Mucosa of rectum (tissue), 2 donors: ENCODE measurements at regions not wholly inside any gene's neighbourhood (a gene's known extent, or its start where the extent isn't known, plus 50 kb on each side); places are given as distances from the start of the nearest gene placed in this dataset.

Experiments
- H3K27ac ChIP-seq, 2 donors: one replicate each; pipeline ENCODE4 v1.7.0; 2013; ENCODE audit warnings: inconsistent platforms in 2 of 2, low read depth in 2 of 2, low read length in 2 of 2
- H3K27me3 ChIP-seq, 2 donors: one replicate each; pipeline ENCODE4 v1.7.0; 2013; ENCODE audit warnings: low read length in 2 of 2; ENCODE audit not compliant: control insufficient read depth in 2 of 2, insufficient read depth in 2 of 2
- H3K36me3 ChIP-seq, 2 donors: one replicate each; pipeline ENCODE4 v1.7.0; 2013; ENCODE audit warnings: low read length in 2 of 2; ENCODE audit not compliant: control insufficient read depth in 2 of 2, insufficient read depth in 2 of 2
- H3K4me1 ChIP-seq, 2 donors: one replicate each; pipeline ENCODE4 v1.7.0; 2013; ENCODE audit warnings: low read length in 2 of 2, mild to moderate bottlenecking in 1 of 2; ENCODE audit not compliant: control insufficient read depth in 2 of 2, insufficient read depth in 2 of 2
- H3K4me3 ChIP-seq, 2 donors: one replicate each; pipeline ENCODE4 v1.7.0; 2013; ENCODE audit warnings: low read length in 2 of 2
- H3K9ac ChIP-seq, 2 donors: one replicate each; pipeline ENCODE4 v1.7.0; 2013; ENCODE audit warnings: low read length in 2 of 2, low read depth in 1 of 2, mild to moderate bottlenecking in 1 of 2
- H3K9me3 ChIP-seq, 2 donors: one replicate each; pipeline ENCODE4 v1.7.0; 2013; ENCODE audit warnings: low read length in 2 of 2; ENCODE audit not compliant: control insufficient read depth in 2 of 2
- donor health status: healthy.
- donor health status: Normal muscosa, but diverticular disease.

DNA sequence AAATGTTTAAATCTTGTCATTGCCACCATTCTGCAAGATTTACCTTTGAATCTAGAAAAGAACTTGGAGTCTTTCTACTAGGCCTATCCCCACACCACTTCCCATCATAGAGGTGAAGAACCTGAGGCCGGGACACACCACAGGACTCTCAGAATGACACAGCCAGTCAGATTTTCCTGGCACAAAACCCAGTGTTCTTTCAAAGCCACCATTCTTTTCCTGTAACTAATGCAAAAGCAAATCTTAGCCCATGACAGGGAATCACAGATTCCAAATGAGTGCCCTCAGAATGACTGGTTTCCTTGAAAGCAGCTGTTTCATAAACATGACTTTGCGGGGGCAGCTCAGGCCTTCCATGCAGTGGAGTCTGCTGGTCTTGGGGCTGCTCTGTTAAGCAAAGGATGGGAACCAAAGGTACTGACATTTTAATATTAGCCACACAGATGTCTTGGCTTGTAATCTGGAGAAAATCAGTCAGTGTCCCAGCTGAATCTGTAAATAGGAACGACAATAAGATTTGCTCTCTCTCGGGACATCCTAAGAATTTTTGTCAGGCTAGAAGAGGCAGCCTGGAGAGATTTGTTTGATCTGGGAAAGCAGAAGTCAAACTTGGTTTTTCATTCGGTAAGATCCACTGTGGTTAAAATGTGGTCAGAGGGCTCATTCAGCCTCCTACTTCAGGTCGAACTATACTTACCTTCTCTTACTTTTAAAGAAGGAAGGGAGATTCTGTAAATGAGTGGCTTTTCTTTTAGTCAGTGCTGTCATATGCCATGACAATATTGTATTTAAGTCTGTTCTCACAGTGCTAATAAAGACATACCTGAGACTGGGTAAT lies 115.1 kb downstream of the PALM2AKAP2 start:
- H3K9ac ChIP-seq, result no peak overlapping the region
- H3K27me3 ChIP-seq, result no peaks in the 10 kb centered on the region
- H3K4me3 ChIP-seq, result no peak overlapping the region
- no peaks in the 10 kb centered on the region for H3K4me1 ChIP-seq
- no peak overlapping the region for H3K27ac ChIP-seq
- H3K9me3 ChIP-seq, result no peaks in the 10 kb centered on the region
- H3K36me3 ChIP-seq, result no peaks in the 10 kb centered on the region

DNA sequence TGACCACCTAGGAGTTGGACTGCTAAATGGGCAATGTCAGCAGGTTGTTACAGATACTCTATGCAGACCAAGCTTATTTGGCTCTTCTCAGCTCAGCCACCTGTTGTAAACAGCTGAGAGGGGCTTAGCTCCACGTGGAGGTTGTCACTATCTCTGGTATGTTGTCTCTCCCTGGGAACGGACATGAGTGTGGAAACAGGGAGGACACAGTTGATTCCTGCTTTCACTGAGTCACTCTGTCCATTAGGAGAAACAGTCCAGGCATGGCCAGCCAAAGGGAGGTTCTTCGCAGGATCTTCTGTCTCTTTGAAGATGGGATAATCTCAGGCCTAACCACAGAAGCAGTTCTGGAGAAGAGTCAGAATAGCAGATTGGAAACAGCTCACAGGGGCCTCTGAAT lies 121.2 kb downstream of the PALM2AKAP2 start:
- H3K27me3 ChIP-seq, result no peaks in the 10 kb centered on the region

DNA sequence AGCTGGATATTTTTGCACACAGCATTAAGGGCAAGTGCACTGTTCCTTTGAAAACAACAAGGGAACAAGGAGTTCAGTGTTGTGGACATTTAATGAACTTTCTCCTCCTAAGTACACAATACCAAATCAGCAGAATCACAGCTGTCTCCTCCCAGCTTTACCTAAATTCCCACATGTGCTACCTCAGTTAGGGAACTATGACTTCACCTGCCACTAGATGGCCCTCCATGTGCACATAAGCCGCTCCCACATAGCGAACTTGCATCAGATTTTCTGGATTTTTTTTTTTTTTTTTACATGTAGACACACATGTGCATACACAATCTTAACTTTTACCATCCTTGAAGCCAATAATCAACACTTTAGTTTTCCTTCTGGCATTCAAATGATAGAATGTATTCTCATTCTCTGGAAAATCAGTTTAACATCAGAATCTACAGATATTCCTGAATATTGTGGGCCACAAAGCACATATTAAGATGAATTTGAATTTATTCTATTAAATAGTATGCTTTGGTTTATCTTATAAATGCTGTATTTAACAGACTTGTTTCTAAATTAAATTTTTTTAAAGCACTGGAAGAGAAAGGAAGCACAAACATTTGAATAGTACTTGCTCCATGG lies 123.6 kb downstream of the PALM2AKAP2 start:
- no peaks in the 10 kb centered on the region for H3K27me3 ChIP-seq
- no peak overlapping the region for H3K4me3 ChIP-seq
- H3K9ac ChIP-seq, result no peak overlapping the region
- H3K4me1 ChIP-seq, result peaks cover 17 to 22% of the 10 kb centered on the region in 2 donors
- no peaks in the 10 kb centered on the region for H3K36me3 ChIP-seq
- H3K27ac ChIP-seq, result no peak overlapping the region
- no peaks in the 10 kb centered on the region for H3K9me3 ChIP-seq

More for the DNA sequence above, 121.2 kb downstream of the PALM2AKAP2 start:
- no peak overlapping the region for H3K4me3 ChIP-seq
- no peak overlapping the region for H3K27ac ChIP-seq
- no peaks in the 10 kb centered on the region for H3K36me3 ChIP-seq
- peaks cover 0 to 2% of the 10 kb centered on the region in 2 donors for H3K4me1 ChIP-seq
- no peaks in the 10 kb centered on the region for H3K9me3 ChIP-seq
- H3K9ac ChIP-seq, result no peak overlapping the region

- no peak overlapping the region for H3K27ac ChIP-seq
- H3K4me3 ChIP-seq, result no peak overlapping the region
- no peaks in the 10 kb centered on the region for H3K27me3 ChIP-seq
- H3K4me1 ChIP-seq, result peaks cover 17 to 22% of the 10 kb centered on the region in 2 donors
- H3K9me3 ChIP-seq, result no peaks in the 10 kb centered on the region
- H3K36me3 ChIP-seq, result no peaks in the 10 kb centered on the region
- no peak overlapping the region for H3K9ac ChIP-seq
Observed at GRCh38 chr9:109904666-109905065, 124.7 kb downstream of the PALM2AKAP2 start.

DNA sequence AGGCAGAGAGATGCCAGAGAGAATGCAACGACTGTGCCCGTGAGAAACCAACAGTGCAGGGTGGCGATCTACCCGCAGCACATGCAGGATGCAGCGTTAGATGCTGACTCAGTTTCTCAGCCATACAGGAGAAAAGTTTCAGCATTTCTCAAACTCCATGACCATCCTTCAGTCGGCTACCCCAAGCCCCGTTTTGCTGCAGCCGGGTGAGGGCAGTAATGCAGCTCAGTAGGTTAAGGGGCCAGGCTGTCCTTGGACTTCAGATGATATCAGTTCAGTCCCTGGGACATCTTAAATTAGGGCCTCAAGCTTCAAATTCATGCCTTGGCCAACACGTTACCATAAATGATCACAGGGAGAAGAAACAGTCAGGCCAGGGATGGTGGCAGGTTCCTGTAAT lies 125.5 kb downstream of the PALM2AKAP2 start:
- peaks cover 17 to 24% of the 10 kb centered on the region in 2 donors for H3K4me1 ChIP-seq
- no peaks in the 10 kb centered on the region for H3K27me3 ChIP-seq
- H3K9ac ChIP-seq, result no peak overlapping the region
- H3K36me3 ChIP-seq, result no peaks in the 10 kb centered on the region
- H3K4me3 ChIP-seq, result no peak overlapping the region
- no peak overlapping the region for H3K27ac ChIP-seq
- H3K9me3 ChIP-seq, result no peaks in the 10 kb centered on the region

GRCh38 chr9:109906766-109907382 lies 126.9 kb downstream of the PALM2AKAP2 start:
- Histone ChIP-seq H3K27me3 (no peaks in the 10 kb centered on the region), H3K9me3 (no peaks in the 10 kb centered on the region), H3K4me3 (peak overlapping the region in 1 of 2 donors; percentile 28), H3K27ac (peak overlapping the region; percentile 52 to 66), H3K4me1 (peaks cover 29 to 35% of the 10 kb centered on the region in 2 donors), H3K9ac (no peak overlapping the region), H3K36me3 (no peaks in the 10 kb centered on the region)

DNA sequence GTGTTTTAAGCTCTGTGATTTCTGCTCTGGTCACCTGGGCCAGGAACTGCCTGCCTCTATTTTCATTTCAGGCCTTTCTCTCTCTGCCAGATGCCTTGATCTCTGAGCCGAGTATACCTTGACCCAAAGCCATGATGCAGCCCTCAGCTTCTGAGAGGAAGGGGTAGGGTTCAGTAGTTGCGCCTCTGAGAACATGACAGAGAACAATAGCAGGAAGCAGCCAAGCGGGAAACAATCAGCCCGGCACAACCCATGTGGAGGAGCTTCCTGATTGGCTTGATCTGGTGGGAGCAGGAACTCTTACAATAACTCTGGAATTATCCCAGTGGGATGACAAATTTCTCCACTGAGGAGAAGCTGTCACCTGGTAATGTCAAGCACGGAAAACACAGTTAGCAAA lies 127.4 kb downstream of the PALM2AKAP2 start:
- no peaks in the 10 kb centered on the region for H3K36me3 ChIP-seq
- H3K4me3 ChIP-seq, result peak overlapping the region in 1 of 2 donors; percentile 28
- H3K27ac ChIP-seq, result peak overlapping the region; percentile 52 to 66
- H3K4me1 ChIP-seq, result peaks cover 29 to 40% of the 10 kb centered on the region in 2 donors
- no peak overlapping the region for H3K9ac ChIP-seq
- no peaks in the 10 kb centered on the region for H3K9me3 ChIP-seq
- H3K27me3 ChIP-seq, result no peaks in the 10 kb centered on the region

DNA sequence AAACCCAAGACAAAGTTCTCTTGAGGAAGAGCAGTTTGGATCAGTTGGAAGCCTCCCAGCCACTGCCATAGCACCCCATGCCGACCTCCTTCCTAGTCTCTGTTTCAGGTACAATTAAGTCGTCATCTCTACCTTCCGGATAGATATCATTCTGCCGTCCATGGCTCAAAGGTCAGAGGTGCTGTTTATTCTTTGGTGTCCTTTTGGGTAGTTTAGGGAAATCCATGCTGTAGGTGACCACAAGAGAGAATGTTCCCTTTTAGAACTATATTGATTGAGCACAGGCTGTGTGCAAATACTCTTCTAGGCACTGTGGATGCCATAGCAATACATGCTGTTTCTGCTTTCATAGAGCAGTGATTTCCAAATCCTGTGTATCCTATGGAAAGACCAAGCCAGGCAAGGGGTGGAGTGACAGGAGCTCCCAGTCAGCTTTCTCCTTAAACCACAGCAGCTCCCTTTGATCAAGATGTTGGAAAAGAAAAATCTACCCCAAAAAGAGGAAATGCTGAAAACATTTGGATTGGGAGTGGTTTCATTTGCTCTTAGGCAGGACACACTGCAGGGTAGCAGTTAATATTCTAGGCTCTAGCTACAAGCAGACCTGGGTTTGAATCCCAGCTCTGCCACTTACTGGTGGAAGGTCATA lies 127.9 kb downstream of the PALM2AKAP2 start:
- Histone ChIP-seq H3K4me3 (peak overlapping the region in 1 of 2 donors; percentile 28), H3K9me3 (no peaks in the 10 kb centered on the region), H3K36me3 (no peaks in the 10 kb centered on the region), H3K27me3 (no peaks in the 10 kb centered on the region), H3K4me1 (peaks cover 29 to 41% of the 10 kb centered on the region in 2 donors), H3K9ac (no peak overlapping the region), H3K27ac (peak overlapping the region; percentile 52 to 66)

GRCh38 chr9:109908459-109909390 lies 128.7 kb downstream of the PALM2AKAP2 start:
- H3K27ac ChIP-seq, result peak overlapping the region in 1 of 2 donors; percentile 66
- peaks cover 34 to 45% of the 10 kb centered on the region in 2 donors for H3K4me1 ChIP-seq
- no peaks in the 10 kb centered on the region for H3K27me3 ChIP-seq
- no peak overlapping the region for H3K9ac ChIP-seq
- no peaks in the 10 kb centered on the region for H3K9me3 ChIP-seq
- no peak overlapping the region for H3K4me3 ChIP-seq
- no peaks in the 10 kb centered on the region for H3K36me3 ChIP-seq
